Testis (tissue), 2 donors: ENCODE measurements at regions not wholly inside any gene's neighbourhood (a gene's known extent, or its start where the extent isn't known, plus 50 kb on each side); places are given as distances from the start of the nearest gene placed in this dataset.

Experiments
- CTCF ChIP-seq, 3 experiments: fragments of 450-650 bp in 2 of 3; fragments of 200-600 bp in 1 of 3; sonication (generic) in 1 of 3; IDR thresholded peaks; one replicate each; pipeline ENCODE4 v1.5.1; 2016 to 2019; ENCODE audit warnings: antibody characterized with exemption in 3 of 3, mild to moderate bottlenecking in 2 of 3, moderate library complexity in 1 of 3
- POLR2A ChIP-seq: fragments of 450-650 bp; IDR thresholded peaks from one replicate; pipeline ENCODE4 v1.6.1; 2017; ENCODE audit warnings: antibody characterized with exemption, mild to moderate bottlenecking, moderate library complexity

DNA sequence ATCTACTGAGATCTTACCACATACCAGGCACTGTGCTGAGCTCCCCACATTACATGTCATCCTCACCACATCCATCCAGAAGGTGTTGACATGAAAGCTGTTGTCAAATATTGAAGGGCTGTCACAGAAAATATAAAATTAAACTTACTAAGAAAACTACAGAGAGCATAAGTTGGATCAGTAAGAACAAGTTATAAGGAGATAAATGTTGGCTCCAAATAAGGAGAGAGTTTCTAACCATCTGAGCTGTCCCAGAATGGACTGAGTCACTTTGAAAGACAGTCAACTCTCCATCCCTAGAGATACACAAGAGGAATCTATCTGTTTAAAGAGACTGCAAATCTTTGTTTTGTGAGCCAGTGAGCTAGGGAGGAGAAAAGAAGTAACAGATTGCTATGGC lies 169.8 kb downstream of the DRD1 start:
- TF ChIP-seq CTCF (IDR thresholded peaks at IDR 0.05) (no peak), POLR2A (no peak)
